ENCODE measurements at regions not wholly inside any gene's neighbourhood (a gene's known extent, or its start where the extent isn't known, plus 50 kb on each side); places are given as distances from the start of the nearest gene placed in this dataset.

DNA sequence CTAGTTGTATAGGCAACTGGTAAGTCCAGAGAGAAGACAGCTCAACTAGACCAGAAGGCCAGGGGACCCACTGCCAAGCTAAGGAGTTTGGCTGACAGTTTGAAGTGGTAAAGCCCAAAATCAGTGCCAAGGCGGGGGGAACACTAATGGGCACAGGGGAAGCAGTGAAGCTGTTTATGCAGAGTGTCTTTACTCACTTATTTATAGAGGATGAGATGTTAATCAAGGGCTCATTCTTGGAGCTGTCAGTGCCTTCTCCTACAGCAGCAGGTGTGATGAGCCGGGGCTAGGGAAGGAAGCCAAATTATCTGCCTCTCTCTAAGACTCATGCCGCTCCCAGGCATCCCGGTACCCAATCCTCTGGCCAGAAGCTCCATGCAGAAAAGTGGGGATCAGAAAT is 75.2 kb upstream of the GALNT10 start:
- Histone ChIP-seq H2AK5ac (ENCODE audit: low read depth, low read length) (no peak overlapping the region), H3K79me1 (ENCODE audit: low read depth, low read length) (no peaks in the 10 kb centered on the region), H3K36me3 (ENCODE audit: control insufficient read depth in 2 of 4, insufficient read depth in 4 of 4, low read length in 3 of 4) (no peaks in the 10 kb centered on the region), H4K5ac (ENCODE audit: insufficient read length, low read depth, low read length) (no peak overlapping the region), H3K9me3 (ENCODE audit: insufficient read depth in 2 of 2, low read depth in 1 of 2, low read length in 1 of 2) (no peaks in the 10 kb centered on the region), H3K9ac (replicated peaks in 1 of 4; ENCODE audit: extremely low read depth in 1 of 4, low read depth in 3 of 4, low read length in 3 of 4) (no peak overlapping the region), H3K4me2 (ENCODE audit: insufficient read depth in 1 of 2, low read depth in 2 of 2, low read length in 2 of 2) (no peak overlapping the region), H4K91ac (replicated peaks; ENCODE audit: insufficient read length, low read length) (no peak overlapping the region), H2BK5ac (ENCODE audit: low read depth, low read length) (no peak overlapping the region), H3K27me3 (replicated peaks in 1 of 4; ENCODE audit: control insufficient read depth in 3 of 4, extremely low read depth in 1 of 4, insufficient read depth in 3 of 4, low read length in 3 of 4) (no peaks in the 10 kb centered on the region), H3K56ac (replicated peaks; ENCODE audit: insufficient read length, low read depth, low read length) (no peak overlapping the region), H2BK15ac (ENCODE audit: low read length) (no peak overlapping the region), H3K18ac (ENCODE audit: extremely low read depth, low read length) (no peak overlapping the region), H3K4me1 (replicated peaks in 1 of 4; ENCODE audit: control insufficient read depth in 3 of 4, insufficient read depth in 4 of 4, low read length in 3 of 4) (peaks cover 0 to 9% (median 7%) of the 10 kb centered on the region in 4 experiments; a peak in 5 of 7 replicates), H2BK120ac (replicated peaks; ENCODE audit: low read depth, low read length) (no peak overlapping the region), H3K14ac (ENCODE audit: insufficient read length) (no peak overlapping the region), H2BK20ac (ENCODE audit: low read length) (no peak overlapping the region), H4K20me1 (replicated peaks in 1 of 2; ENCODE audit: control insufficient read depth in 1 of 2, insufficient read depth in 2 of 2, low read length in 2 of 2) (no peaks in the 10 kb centered on the region), H3K23me2 (ENCODE audit: low read depth, low read length) (no peaks in the 10 kb centered on the region), H2BK12ac (ENCODE audit: low read depth, low read length) (no peak overlapping the region), H3K23ac (ENCODE audit: insufficient read length) (no peak overlapping the region), H3K4me3 (ENCODE audit: extremely low read depth in 1 of 4, insufficient read depth in 2 of 4, low read depth in 3 of 4, low read length in 4 of 4) (no peak overlapping the region), H3K27ac (ENCODE audit: low read depth, low read length) (no peak overlapping the region), H3K79me2 (ENCODE audit: control insufficient read depth in 1 of 2, insufficient read depth in 2 of 2, low read length in 2 of 2) (no peaks in the 10 kb centered on the region), H4K8ac (ENCODE audit: extremely low read depth, insufficient read depth, low read length) (no peak overlapping the region), H2AFZ (ENCODE audit: low read length) (no peak overlapping the region), H3K4ac (replicated peaks; ENCODE audit: insufficient read length, low read depth, low read length) (no peak overlapping the region)
- 92% methylated on average over 4 of the region's 4 CpGs; no CpG with 5 or more reads in 1 of the 2 experiments for WGBS, 2 experiments (ENCODE audit: extremely low coverage in 1 of 2, insufficient coverage in 1 of 2, insufficient read length in 1 of 2, insufficient replicate concordance in 2 of 2, low coverage in 1 of 2, low lambda C conversion rate in 2 of 2, missing lambda C conversion rate in 1 of 2)
- POLR2A ChIA-PET (ENCODE audit: partially characterized antibody): no interaction called here
- DNase-seq (ENCODE audit: low read depth in 1 of 2, low spot score in 2 of 2) (no peak), FAIRE-seq (no peak)
- CTCF ChIA-PET (ENCODE audit: partially characterized antibody): interaction anchor here (1.1 to 2.8 kb wide), 3 partner anchors 42 to 64 kb away, joined by 3 to 12 read pairs (median 5); no protein-coding TSS in a partner anchor
- TF ChIP-seq MAFK (IDR thresholded peaks at IDR 0.05; ENCODE audit: low read depth, low read length): no peak
- no peak for TF ChIP-seq SAP30 (IDR thresholded peaks at IDR 0.05; ENCODE audit: insufficient read depth, insufficient replicate concordance, low read length)
- TF ChIP-seq, protein P1, sequence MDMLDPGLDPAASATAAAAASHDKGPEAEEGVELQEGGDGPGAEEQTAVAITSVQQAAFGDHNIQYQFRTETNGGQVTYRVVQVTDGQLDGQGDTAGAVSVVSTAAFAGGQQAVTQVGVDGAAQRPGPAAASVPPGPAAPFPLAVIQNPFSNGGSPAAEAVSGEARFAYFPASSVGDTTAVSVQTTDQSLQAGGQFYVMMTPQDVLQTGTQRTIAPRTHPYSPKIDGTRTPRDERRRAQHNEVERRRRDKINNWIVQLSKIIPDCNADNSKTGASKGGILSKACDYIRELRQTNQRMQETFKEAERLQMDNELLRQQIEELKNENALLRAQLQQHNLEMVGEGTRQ (IDR thresholded peaks at IDR 0.05; ENCODE audit: low read length): no peak
- TF ChIP-seq CBX5 (IDR thresholded peaks at IDR 0.05; ENCODE audit: low read depth, low read length): no peak
- TF ChIP-seq TBP (IDR thresholded peaks at IDR 0.05; ENCODE audit: low read depth, low read length): no peak
